Prostate gland (tissue), 2 donors: ENCODE measurements at regions not wholly inside any gene's neighbourhood (a gene's known extent, or its start where the extent isn't known, plus 50 kb on each side); places are given as distances from the start of the nearest gene placed in this dataset.

ENCODE experiments used
- CTCF ChIP-seq, 4 experiments: fragments of 200-600 bp in 2 of 4; fragments of 450-650 bp in 2 of 4; sonication (generic) in 2 of 4; IDR thresholded peaks; 1 replicate in 3 of 4; 2 replicates in 1 of 4; pipeline ENCODE4 v1.5.1; 2016 to 2019; ENCODE audit warnings: antibody characterized with exemption in 4 of 4, mild to moderate bottlenecking in 2 of 4, moderate library complexity in 2 of 4
- POLR2A ChIP-seq: fragments of 450-650 bp; IDR thresholded peaks from one replicate; pipeline ENCODE4 v1.6.1; 2016; ENCODE audit warnings: antibody characterized with exemption, mild to moderate bottlenecking
- POLR2AphosphoS5 ChIP-seq: sonication (generic); formaldehyde crosslinking; IDR thresholded peaks from one replicate; pipeline ENCODE4 v1.6.1; 2017; ENCODE audit warnings: antibody characterized with exemption

GRCh38 chr14:94887591-94887990 is 117.7 kb upstream of the GSC start:
- TF ChIP-seq POLR2A (no peak), CTCF (IDR thresholded peaks at IDR 0.05) (no peak), POLR2AphosphoS5 (no peak)
